HEK293 (cell line): ENCODE measurements at regions not wholly inside any gene's neighbourhood (a gene's known extent, or its start where the extent isn't known, plus 50 kb on each side); places are given as distances from the start of the nearest gene placed in this dataset.

Source experiments
- CTCF ChIA-PET: fragments of 350-600 bp; formaldehyde crosslinking; extraction: SDS; loops from one replicate; lab custom pipeline; 2021; ENCODE audit warnings: antibody characterized with exemption; lab: Yijun Ruan, JAX
- POLR2A ChIA-PET: fragments of 300-600 bp; formaldehyde crosslinking; extraction: SDS; loops from one replicate; lab custom pipeline; 2020; ENCODE audit warnings: antibody characterized with exemption, inconsistent platforms; lab: Yijun Ruan, JAX
- H3K27ac ChIP-seq: fragments of 200-500 bp; sonication (Bioruptor generic); 2 replicates; pipeline ENCODE4 v1.5.1; 2014; ENCODE audit warnings: low read depth, low read length, control low read depth, inconsistent platforms; ENCODE audit errors: extremely low read depth
- H3K36me3 ChIP-seq, 2 experiments: fragments of 200-500 bp in 1 of 2; sonication (Bioruptor generic) in 1 of 2; 1 replicate in 1 of 2; 2 replicates in 1 of 2; pipeline ENCODE4 v1.5.1; 2014 to 2017; ENCODE audit warnings: inconsistent platforms in 2 of 2, low read length in 2 of 2; ENCODE audit not compliant: control insufficient read depth in 2 of 2, insufficient read depth in 1 of 2
- H3K4me1 ChIP-seq: fragments of 200-500 bp; sonication (Bioruptor generic); 2 replicates; pipeline ENCODE4 v1.5.1; 2014; ENCODE audit warnings: mild to moderate bottlenecking, low read length, inconsistent platforms; ENCODE audit not compliant: control insufficient read depth, insufficient read depth
- H3K4me3 ChIP-seq: 2 replicates; pipeline ENCODE4 v1.5.1; 2011; ENCODE audit warnings: low read depth, mild to moderate bottlenecking, control low read depth, low read length, moderate library complexity
- H3K9me3 ChIP-seq: fragments of 200-500 bp; sonication (Bioruptor generic); 2 replicates; pipeline ENCODE4 v1.5.1; 2014; ENCODE audit warnings: low read depth, low read length, inconsistent platforms; ENCODE audit not compliant: control insufficient read depth, insufficient read depth
- GLIS1 ChIP-seq: fragments of 450-650 bp; formaldehyde crosslinking; IDR thresholded peaks from 2 replicates; pipeline ENCODE4 v1.5.1; 2016; ENCODE audit warnings: missing biosample characterization, missing genetic modification characterization
- HOXA7 ChIP-seq: sonication (generic); formaldehyde crosslinking; IDR thresholded peaks from 2 replicates; pipeline ENCODE4 v1.8.1; 2022; ENCODE audit warnings: missing genetic modification reagents, borderline replicate concordance
- KLF10 ChIP-seq: fragments of 450-650 bp; IDR thresholded peaks from 2 replicates; pipeline ENCODE4 v1.5.1; 2018; ENCODE audit warnings: missing biosample characterization, mild to moderate bottlenecking, missing genetic modification characterization
- KLF7 ChIP-seq: fragments of 450-650 bp; formaldehyde crosslinking; IDR thresholded peaks from 2 replicates; pipeline ENCODE4 v1.5.1; 2016; ENCODE audit warnings: missing biosample characterization, missing genetic modification characterization, borderline replicate concordance
- SP7 ChIP-seq: fragments of 450-650 bp; formaldehyde crosslinking; IDR thresholded peaks from 2 replicates; pipeline ENCODE4 v1.5.1; 2016; ENCODE audit warnings: missing biosample characterization, missing genetic modification characterization
- ZBTB48 ChIP-seq: fragments of 450-650 bp; formaldehyde crosslinking; IDR thresholded peaks from 2 replicates; pipeline ENCODE4 v1.5.1; 2016; ENCODE audit warnings: missing biosample characterization, missing genetic modification characterization
- ZBTB7A ChIP-seq: fragments of 450-650 bp; formaldehyde crosslinking; IDR thresholded peaks from 2 replicates; pipeline ENCODE4 v1.5.1; 2016; ENCODE audit warnings: low read depth, missing biosample characterization, missing genetic modification characterization
- ZBTB8A ChIP-seq: fragments of 450-650 bp; formaldehyde crosslinking; IDR thresholded peaks from 2 replicates; pipeline ENCODE4 v1.5.1; 2016; ENCODE audit warnings: missing biosample characterization, missing genetic modification characterization
- ZFHX2 ChIP-seq: fragments of 450-650 bp; formaldehyde crosslinking; conservative IDR thresholded peaks from 2 replicates; pipeline ENCODE4 v1.5.1; 2016; ENCODE audit warnings: missing biosample characterization, missing genetic modification characterization
- ZNF112 ChIP-seq: fragments of 450-650 bp; formaldehyde crosslinking; IDR thresholded peaks from 2 replicates; pipeline ENCODE4 v1.5.0; 2017; ENCODE audit warnings: missing biosample characterization, missing genetic modification characterization
- ZNF132 ChIP-seq: fragments of 450-650 bp; formaldehyde crosslinking; IDR thresholded peaks from 2 replicates; pipeline ENCODE4 v1.5.1; 2017; ENCODE audit warnings: missing biosample characterization, missing genetic modification characterization, borderline replicate concordance
- ZNF140 ChIP-seq: fragments of 450-650 bp; formaldehyde crosslinking; IDR thresholded peaks from 2 replicates; pipeline ENCODE4 v1.5.1; 2016; ENCODE audit warnings: missing biosample characterization, missing genetic modification characterization
- ZNF248 ChIP-seq: fragments of 450-650 bp; formaldehyde crosslinking; IDR thresholded peaks from 2 replicates; pipeline ENCODE4 v1.5.1; 2017; ENCODE audit warnings: missing biosample characterization, missing genetic modification characterization
- ZNF266 ChIP-seq: fragments of 450-650 bp; formaldehyde crosslinking; IDR thresholded peaks from 2 replicates; pipeline ENCODE4 v1.5.1; 2016; ENCODE audit warnings: missing biosample characterization, missing genetic modification characterization, low read depth
- ZNF302 ChIP-seq: fragments of 450-650 bp; formaldehyde crosslinking; IDR thresholded peaks from 2 replicates; pipeline ENCODE4 v1.5.1; 2016; ENCODE audit warnings: missing biosample characterization, missing genetic modification characterization, low read depth
- ZNF48 ChIP-seq: fragments of 450-650 bp; formaldehyde crosslinking; IDR thresholded peaks from 2 replicates; pipeline ENCODE4 v1.5.1; 2016; ENCODE audit warnings: missing biosample characterization, missing genetic modification characterization
- ZNF521 ChIP-seq: fragments of 450-650 bp; formaldehyde crosslinking; IDR thresholded peaks from 2 replicates; pipeline ENCODE4 v1.5.1; 2017; ENCODE audit warnings: missing biosample characterization, mild to moderate bottlenecking, missing genetic modification characterization
- ZNF621 ChIP-seq: fragments of 450-650 bp; formaldehyde crosslinking; IDR thresholded peaks from 2 replicates; pipeline ENCODE4 v1.5.1; 2017; ENCODE audit warnings: missing biosample characterization, missing genetic modification characterization
- ZNF664 ChIP-seq: fragments of 450-650 bp; formaldehyde crosslinking; IDR thresholded peaks from 2 replicates; pipeline ENCODE4 v1.5.1; 2016; ENCODE audit warnings: missing biosample characterization, missing genetic modification characterization
- ZNF692 ChIP-seq: fragments of 450-650 bp; formaldehyde crosslinking; IDR thresholded peaks from 2 replicates; pipeline ENCODE4 v1.5.1; 2016; ENCODE audit warnings: missing biosample characterization, missing genetic modification characterization
- ZNF76 ChIP-seq: fragments of 450-650 bp; formaldehyde crosslinking; IDR thresholded peaks from 2 replicates; pipeline ENCODE4; 2016; ENCODE audit warnings: low read depth, missing biosample characterization, missing genetic modification characterization, borderline replicate concordance
- ZSCAN30 ChIP-seq: fragments of 450-650 bp; IDR thresholded peaks from 2 replicates; pipeline ENCODE4 v1.5.1; 2018; ENCODE audit warnings: missing biosample characterization, mild to moderate bottlenecking, missing genetic modification characterization, moderate library complexity
- TF ChIP-seq, protein P1 (sequence below): fragments of 450-650 bp; formaldehyde crosslinking; IDR thresholded peaks from 2 replicates; pipeline ENCODE4 v1.5.1; 2016; ENCODE audit warnings: missing biosample characterization, missing genetic modification characterization, borderline replicate concordance
- TF ChIP-seq, protein P2 (sequence below): fragments of 450-650 bp; formaldehyde crosslinking; IDR thresholded peaks from 2 replicates; pipeline ENCODE4 v1.5.1; 2016; ENCODE audit warnings: missing biosample characterization, missing genetic modification characterization
- TF ChIP-seq, protein P3 (sequence below): IDR thresholded peaks from 2 replicates; pipeline ENCODE4 v1.6.1; 2011; ENCODE audit warnings: mild to moderate bottlenecking, low read depth, low read length, borderline replicate concordance

GRCh38 chr18:61093965-61094364, 239.3 kb upstream of the CDH20 start:
- no peak overlapping the region for H3K27ac ChIP-seq
- H3K36me3 ChIP-seq = no peaks in the 10 kb centered on the region
- H3K4me1 ChIP-seq = peaks cover 8% of the 10 kb centered on the region
- TF ChIP-seq ZNF621 (tag by site-specific recombination) (no peak), SP7 (no peak), ZBTB8A (tag by site-specific recombination) (no peak), ZNF664 (no peak), GLIS1 (no peak), ZNF248 (tag by site-specific recombination) (no peak), ZNF48 (tag by site-specific recombination) (no peak), ZNF140 (tag by site-specific recombination) (no peak), ZNF132 (tag by site-specific recombination) (no peak), ZNF692 (tag by site-specific recombination) (no peak), ZBTB48 (tag by site-specific recombination) (no peak), ZSCAN30 (no peak)
- TF ChIP-seq, protein P1, sequence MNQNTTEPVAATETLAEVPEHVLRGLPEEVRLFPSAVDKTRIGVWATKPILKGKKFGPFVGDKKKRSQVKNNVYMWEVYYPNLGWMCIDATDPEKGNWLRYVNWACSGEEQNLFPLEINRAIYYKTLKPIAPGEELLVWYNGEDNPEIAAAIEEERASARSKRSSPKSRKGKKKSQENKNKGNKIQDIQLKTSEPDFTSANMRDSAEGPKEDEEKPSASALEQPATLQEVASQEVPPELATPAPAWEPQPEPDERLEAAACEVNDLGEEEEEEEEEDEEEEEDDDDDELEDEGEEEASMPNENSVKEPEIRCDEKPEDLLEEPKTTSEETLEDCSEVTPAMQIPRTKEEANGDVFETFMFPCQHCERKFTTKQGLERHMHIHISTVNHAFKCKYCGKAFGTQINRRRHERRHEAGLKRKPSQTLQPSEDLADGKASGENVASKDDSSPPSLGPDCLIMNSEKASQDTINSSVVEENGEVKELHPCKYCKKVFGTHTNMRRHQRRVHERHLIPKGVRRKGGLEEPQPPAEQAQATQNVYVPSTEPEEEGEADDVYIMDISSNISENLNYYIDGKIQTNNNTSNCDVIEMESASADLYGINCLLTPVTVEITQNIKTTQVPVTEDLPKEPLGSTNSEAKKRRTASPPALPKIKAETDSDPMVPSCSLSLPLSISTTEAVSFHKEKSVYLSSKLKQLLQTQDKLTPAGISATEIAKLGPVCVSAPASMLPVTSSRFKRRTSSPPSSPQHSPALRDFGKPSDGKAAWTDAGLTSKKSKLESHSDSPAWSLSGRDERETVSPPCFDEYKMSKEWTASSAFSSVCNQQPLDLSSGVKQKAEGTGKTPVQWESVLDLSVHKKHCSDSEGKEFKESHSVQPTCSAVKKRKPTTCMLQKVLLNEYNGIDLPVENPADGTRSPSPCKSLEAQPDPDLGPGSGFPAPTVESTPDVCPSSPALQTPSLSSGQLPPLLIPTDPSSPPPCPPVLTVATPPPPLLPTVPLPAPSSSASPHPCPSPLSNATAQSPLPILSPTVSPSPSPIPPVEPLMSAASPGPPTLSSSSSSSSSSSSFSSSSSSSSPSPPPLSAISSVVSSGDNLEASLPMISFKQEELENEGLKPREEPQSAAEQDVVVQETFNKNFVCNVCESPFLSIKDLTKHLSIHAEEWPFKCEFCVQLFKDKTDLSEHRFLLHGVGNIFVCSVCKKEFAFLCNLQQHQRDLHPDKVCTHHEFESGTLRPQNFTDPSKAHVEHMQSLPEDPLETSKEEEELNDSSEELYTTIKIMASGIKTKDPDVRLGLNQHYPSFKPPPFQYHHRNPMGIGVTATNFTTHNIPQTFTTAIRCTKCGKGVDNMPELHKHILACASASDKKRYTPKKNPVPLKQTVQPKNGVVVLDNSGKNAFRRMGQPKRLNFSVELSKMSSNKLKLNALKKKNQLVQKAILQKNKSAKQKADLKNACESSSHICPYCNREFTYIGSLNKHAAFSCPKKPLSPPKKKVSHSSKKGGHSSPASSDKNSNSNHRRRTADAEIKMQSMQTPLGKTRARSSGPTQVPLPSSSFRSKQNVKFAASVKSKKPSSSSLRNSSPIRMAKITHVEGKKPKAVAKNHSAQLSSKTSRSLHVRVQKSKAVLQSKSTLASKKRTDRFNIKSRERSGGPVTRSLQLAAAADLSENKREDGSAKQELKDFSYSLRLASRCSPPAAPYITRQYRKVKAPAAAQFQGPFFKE (tag by site-specific recombination) = no peak
- TF ChIP-seq, protein P2, sequence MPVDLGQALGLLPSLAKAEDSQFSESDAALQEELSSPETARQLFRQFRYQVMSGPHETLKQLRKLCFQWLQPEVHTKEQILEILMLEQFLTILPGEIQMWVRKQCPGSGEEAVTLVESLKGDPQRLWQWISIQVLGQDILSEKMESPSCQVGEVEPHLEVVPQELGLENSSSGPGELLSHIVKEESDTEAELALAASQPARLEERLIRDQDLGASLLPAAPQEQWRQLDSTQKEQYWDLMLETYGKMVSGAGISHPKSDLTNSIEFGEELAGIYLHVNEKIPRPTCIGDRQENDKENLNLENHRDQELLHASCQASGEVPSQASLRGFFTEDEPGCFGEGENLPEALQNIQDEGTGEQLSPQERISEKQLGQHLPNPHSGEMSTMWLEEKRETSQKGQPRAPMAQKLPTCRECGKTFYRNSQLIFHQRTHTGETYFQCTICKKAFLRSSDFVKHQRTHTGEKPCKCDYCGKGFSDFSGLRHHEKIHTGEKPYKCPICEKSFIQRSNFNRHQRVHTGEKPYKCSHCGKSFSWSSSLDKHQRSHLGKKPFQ (tag by site-specific recombination) = no peak
- TF ChIP-seq, all 188 proteins: peak for 0
- no peaks in the 10 kb centered on the region for H3K9me3 ChIP-seq
- ChIA-PET CTCF (interaction anchor here (0.6 kb wide), 1 partner anchor 451 kb away, joined by 7 read pairs; no protein-coding TSS in a partner anchor), POLR2A (no interaction called here)
- no peak overlapping the region for H3K4me3 ChIP-seq

GRCh38 chr18:61096226-61096625, 237.0 kb upstream of the CDH20 start:
- ChIA-PET POLR2A (no interaction called here), CTCF (no interaction called here)
- no peaks in the 10 kb centered on the region for H3K9me3 ChIP-seq
- H3K4me1 ChIP-seq = peaks cover 8% of the 10 kb centered on the region
- H3K36me3 ChIP-seq = no peaks in the 10 kb centered on the region
- TF ChIP-seq ZNF302 (tag by site-specific recombination) = no peak
- no peak for TF ChIP-seq KLF7 (tag by site-specific recombination)
- TF ChIP-seq ZNF266 = no peak
- no peak for TF ChIP-seq KLF10 (tag by site-specific recombination)
- no peak for TF ChIP-seq ZSCAN30
- TF ChIP-seq, protein P3, sequence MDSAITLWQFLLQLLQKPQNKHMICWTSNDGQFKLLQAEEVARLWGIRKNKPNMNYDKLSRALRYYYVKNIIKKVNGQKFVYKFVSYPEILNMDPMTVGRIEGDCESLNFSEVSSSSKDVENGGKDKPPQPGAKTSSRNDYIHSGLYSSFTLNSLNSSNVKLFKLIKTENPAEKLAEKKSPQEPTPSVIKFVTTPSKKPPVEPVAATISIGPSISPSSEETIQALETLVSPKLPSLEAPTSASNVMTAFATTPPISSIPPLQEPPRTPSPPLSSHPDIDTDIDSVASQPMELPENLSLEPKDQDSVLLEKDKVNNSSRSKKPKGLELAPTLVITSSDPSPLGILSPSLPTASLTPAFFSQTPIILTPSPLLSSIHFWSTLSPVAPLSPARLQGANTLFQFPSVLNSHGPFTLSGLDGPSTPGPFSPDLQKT = no peak
- no peak for TF ChIP-seq HOXA7 (CRISPR knock-in tag)
- TF ChIP-seq ZFHX2 = no peak
- no peak for TF ChIP-seq ZNF112 (tag by site-specific recombination)
- TF ChIP-seq ZNF132 (tag by site-specific recombination) = no peak
- no peak for TF ChIP-seq ZNF521 (tag by site-specific recombination)
- TF ChIP-seq ZBTB7A (tag by site-specific recombination) = no peak
- TF ChIP-seq ZNF76 (tag by site-specific recombination) = no peak
- no peak overlapping the region for H3K27ac ChIP-seq
- no peak overlapping the region for H3K4me3 ChIP-seq
